Activated CD8-positive, alpha-beta memory T cell treated with anti-CD3 and anti-CD28 coated beads, Interleukin-2, amount 50 U/mL, for 24 hours (primary cell): ENCODE measurements at regions not wholly inside any gene's neighbourhood (a gene's known extent, or its start where the extent isn't known, plus 50 kb on each side); places are given as distances from the start of the nearest gene placed in this dataset.

Source experiments
- DNase-seq: peaks from one replicate; pipeline ENCODE4 v3.0.0-alpha.2; 2020; ENCODE audit errors: extremely low read depth

- no peak for DNase-seq
Observed at GRCh38 chr6:26216359-26216885, 129.2 kb downstream of the HFE start.

- DNase-seq: no peak
Observed at GRCh38 chr6:26216886-26217713, 129.9 kb downstream of the HFE start.

- no peak for DNase-seq
Observed at GRCh38 chr6:26217714-26218075, 130.5 kb downstream of the HFE start.

GRCh38 chr6:26218824-26219223 lies 131.6 kb downstream of the HFE start:
- no peak for DNase-seq

- no peak for DNase-seq
Observed at GRCh38 chr6:26220145-26220970, 133.1 kb downstream of the HFE start.

- no peak for DNase-seq
Observed at GRCh38 chr6:26221186-26221585, 134.0 kb downstream of the HFE start.

GRCh38 chr6:26222571-26222970 lies 135.3 kb downstream of the HFE start:
- no peak for DNase-seq

- no peak for DNase-seq
Observed at GRCh38 chr6:26223228-26223627, 136.0 kb downstream of the HFE start.

GRCh38 chr6:26223650-26224546 lies 136.7 kb downstream of the HFE start:
- DNase-seq: no peak

- no peak for DNase-seq
Observed at GRCh38 chr6:26224547-26224912, 137.3 kb downstream of the HFE start.

GRCh38 chr6:26224940-26225847 lies 138.0 kb downstream of the HFE start:
- DNase-seq: no peak

GRCh38 chr6:26225848-26226578 lies 138.8 kb downstream of the HFE start:
- no peak for DNase-seq

GRCh38 chr6:26226579-26226967 lies 138.4 kb upstream of the BTN3A2 start:
- DNase-seq: no peak

GRCh38 chr6:26230351-26230750 lies 134.6 kb upstream of the BTN3A2 start:
- DNase-seq: no peak

GRCh38 chr6:26231006-26231587 lies 133.9 kb upstream of the BTN3A2 start:
- no peak for DNase-seq

GRCh38 chr6:26232306-26232939 lies 132.6 kb upstream of the BTN3A2 start:
- DNase-seq: no peak

GRCh38 chr6:26232940-26233648 lies 131.9 kb upstream of the BTN3A2 start:
- no peak for DNase-seq

GRCh38 chr6:26233649-26234420 lies 131.2 kb upstream of the BTN3A2 start:
- DNase-seq: no peak
